GM12872 (cell line): ENCODE measurements at regions not wholly inside any gene's neighbourhood (a gene's known extent, or its start where the extent isn't known, plus 50 kb on each side); places are given as distances from the start of the nearest gene placed in this dataset.

Experiments
- TF ChIP-seq, protein P1 (sequence below): IDR thresholded peaks from 3 replicates; pipeline ENCODE4 v1.5.1; 2011; ENCODE audit warnings: low read depth, mild to moderate bottlenecking, low read length, moderate library complexity; ENCODE audit not compliant: insufficient read depth

DNA sequence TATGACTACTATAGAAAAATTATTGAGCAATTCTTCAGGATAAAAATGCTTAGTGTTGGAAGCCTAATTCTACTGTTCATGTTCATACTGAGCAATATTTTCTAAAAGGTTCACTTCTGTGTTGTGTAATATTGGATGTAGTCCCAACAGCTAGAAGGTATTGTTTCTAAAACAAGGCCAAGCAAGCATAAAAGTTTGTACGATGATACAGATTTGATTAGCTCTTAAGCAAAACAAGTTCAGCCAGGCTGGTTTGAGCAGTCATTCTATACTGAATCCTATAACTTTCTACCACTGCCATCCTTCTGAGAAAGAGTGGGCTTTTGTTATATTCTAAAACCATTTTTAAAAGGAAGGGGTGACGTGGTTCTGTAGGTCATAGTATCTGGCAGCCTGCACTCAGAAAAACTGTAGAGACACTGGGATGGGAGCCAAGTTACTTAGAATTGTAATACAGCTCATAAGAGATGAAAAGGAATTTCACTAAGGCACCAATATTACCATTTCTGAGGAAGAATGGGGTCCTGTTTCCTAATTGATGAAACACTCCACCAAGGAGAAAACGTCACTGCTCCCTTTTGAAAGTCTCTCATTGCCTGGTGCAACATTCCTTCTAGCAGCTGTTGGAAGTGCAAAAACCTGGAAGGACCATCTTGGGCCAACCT lies 275.0 kb upstream of the DACH1 start:
- TF ChIP-seq, protein P1, sequence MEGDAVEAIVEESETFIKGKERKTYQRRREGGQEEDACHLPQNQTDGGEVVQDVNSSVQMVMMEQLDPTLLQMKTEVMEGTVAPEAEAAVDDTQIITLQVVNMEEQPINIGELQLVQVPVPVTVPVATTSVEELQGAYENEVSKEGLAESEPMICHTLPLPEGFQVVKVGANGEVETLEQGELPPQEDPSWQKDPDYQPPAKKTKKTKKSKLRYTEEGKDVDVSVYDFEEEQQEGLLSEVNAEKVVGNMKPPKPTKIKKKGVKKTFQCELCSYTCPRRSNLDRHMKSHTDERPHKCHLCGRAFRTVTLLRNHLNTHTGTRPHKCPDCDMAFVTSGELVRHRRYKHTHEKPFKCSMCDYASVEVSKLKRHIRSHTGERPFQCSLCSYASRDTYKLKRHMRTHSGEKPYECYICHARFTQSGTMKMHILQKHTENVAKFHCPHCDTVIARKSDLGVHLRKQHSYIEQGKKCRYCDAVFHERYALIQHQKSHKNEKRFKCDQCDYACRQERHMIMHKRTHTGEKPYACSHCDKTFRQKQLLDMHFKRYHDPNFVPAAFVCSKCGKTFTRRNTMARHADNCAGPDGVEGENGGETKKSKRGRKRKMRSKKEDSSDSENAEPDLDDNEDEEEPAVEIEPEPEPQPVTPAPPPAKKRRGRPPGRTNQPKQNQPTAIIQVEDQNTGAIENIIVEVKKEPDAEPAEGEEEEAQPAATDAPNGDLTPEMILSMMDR: no peak

DNA sequence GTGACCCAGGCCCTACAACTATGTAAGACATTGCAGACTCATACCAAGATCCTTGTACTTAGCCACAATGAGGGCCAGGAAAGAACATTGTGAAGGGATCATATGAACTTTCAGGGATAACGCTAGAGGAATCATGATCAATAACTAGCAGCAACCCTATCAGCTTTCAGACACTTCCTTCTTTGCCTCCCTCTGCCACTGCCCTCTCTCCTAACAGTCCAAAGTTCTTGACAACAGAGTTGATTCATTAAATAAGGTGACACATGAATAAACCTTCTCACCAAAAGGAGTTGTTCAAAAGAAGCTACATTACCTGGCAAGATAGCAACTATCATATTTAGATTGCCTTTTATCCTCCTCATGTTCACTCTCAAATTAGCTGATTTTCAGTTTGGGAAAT lies 272.2 kb upstream of the DACH1 start:
- TF ChIP-seq, protein P1: no peak

DNA sequence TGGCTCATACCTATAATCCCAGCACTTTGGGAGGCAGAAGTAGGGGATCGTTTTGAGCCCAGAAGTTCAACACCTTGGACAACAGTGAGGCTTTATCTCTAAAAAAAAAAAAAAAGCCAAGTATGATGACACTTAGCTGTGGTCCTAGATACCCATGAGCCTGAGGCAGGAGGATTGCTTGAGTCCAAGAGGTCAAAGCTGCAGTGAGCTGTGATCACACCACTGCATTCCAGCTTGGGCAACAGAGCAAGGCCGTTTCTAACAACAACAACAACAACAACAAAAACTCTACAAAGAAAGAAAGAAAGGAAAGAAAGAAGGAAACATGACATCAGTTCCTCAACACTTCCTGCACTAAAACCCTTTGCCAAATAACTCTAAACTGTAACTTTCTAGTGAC lies 265.1 kb upstream of the DACH1 start:
- TF ChIP-seq, protein P1: no peak

DNA sequence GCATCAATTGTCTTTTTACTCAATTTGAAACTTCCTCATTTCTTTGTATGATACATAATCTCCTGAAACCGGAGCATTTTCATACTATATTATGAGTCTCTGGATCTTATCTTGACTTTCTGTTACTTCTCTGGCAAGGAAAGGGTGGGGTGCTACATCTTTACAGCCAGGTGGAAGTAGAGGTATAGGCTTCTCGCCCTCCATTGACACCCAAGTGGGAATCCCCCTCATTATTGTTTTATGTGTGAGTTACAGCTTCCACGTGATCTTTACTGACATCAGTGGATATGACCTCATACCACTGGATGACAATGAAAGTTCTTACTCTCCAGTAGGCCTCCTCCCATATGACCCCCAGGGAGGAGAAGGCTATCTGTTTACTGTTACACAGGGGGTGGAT lies 262.1 kb upstream of the DACH1 start:
- TF ChIP-seq, protein P1: no peak

DNA sequence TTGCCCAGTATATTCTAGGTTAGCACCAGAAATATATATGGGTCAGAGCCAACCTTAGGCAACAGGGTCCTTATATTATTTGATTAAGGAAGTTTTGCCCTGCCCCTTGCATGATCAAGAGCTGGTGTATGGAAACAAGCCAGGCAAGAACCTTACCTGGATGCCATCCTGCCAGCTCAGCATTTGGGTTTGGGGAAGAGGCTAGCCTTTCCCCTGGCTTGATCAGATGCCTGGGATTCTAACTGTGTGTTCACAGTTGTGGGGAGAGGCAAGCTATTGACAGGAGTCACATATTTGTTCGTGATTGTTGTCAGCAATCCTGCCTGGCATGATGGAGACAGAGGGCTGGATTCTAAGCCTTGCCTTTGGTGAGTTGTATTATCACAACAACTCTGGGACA lies 260.0 kb upstream of the DACH1 start:
- TF ChIP-seq, protein P1: no peak

DNA sequence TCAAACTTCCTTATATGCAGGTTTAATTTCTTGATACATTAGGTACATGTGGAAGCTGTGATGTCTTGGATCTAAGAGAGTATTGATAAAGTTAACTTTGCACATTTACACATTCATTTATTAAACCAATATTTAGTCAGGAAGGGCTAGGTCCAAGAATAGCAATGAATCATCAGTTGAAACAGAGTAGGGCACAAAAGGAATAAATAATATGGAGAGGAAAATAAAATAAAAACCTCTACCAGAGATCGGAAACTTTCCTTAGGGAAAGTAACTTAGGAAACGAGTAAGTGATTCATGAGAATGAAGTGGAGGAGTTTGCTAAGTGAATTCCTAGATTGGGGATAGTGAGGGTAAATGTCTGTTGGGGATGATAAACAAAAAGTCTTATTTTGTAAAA lies 259.4 kb upstream of the DACH1 start:
- TF ChIP-seq, protein P1: no peak

DNA sequence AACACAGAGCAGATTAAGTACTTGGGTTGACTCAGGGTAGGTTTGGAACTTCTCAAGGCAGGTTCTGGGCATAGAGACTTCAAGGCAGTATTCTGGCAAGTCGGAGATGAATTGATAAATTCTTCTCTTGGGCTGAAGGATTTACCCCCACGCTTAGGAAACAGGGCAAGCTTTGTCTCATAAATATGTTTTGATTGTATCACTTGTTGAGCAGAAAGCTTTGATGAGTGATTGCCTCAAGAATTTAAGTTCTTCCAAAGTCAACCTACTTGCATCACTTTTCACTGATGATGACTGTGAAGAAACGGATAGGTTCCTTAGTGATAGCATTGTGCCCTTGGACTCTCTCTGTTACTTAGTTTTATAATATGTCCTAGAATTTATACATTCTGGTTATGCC lies 258.6 kb upstream of the DACH1 start:
- TF ChIP-seq, protein P1: no peak
